Activated B cell treated with CpG ODN at 0.5 μM for 24 hours (primary cell): ENCODE measurements at regions not wholly inside any gene's neighbourhood (a gene's known extent, or its start where the extent isn't known, plus 50 kb on each side); places are given as distances from the start of the nearest gene placed in this dataset.

ENCODE experiments used
- ATAC-seq: fragments of 200-7000 bp; cut with Tn5 transposase; one replicate; pipeline ENCODE4 v1.10.0; 2021; ENCODE audit warnings: low read depth, mild to moderate bottlenecking, moderate library complexity
- CTCF ChIA-PET: fragments of 350-600 bp; sonication (Branson Sonifier 250); formaldehyde crosslinking; loops from one replicate; lab custom pipeline; 2021; ENCODE audit warnings: antibody characterized with exemption; lab: Charles Lee
- POLR2A ChIA-PET: fragments of 350-600 bp; sonication (Branson Sonifier 250); formaldehyde crosslinking; loops from one replicate; lab custom pipeline; 2021; ENCODE audit warnings: antibody characterized with exemption; lab: Charles Lee
- DNase-seq: peaks from one replicate; pipeline ENCODE4 v3.0.0; 2022
- H3K27ac Mint-ChIP-seq: one replicate; pipeline ENCODE4 v1.8.0; 2020; ENCODE audit warnings: mixed read lengths
- H3K27me3 Mint-ChIP-seq: one replicate; pipeline ENCODE4 v1.8.0; 2021; ENCODE audit warnings: mixed read lengths
- H3K36me3 Mint-ChIP-seq: one replicate; pipeline ENCODE4 v1.8.0; 2021; ENCODE audit warnings: low read depth, mixed read lengths
- H3K4me1 Mint-ChIP-seq: one replicate; pipeline ENCODE4 v1.8.0; 2021; ENCODE audit warnings: mixed read lengths
- H3K4me3 Mint-ChIP-seq: one replicate; pipeline ENCODE4 v1.8.0; 2020; ENCODE audit warnings: mild to moderate bottlenecking, mixed read lengths
- H3K9me3 Mint-ChIP-seq: one replicate; pipeline ENCODE4 v1.8.0; 2020; ENCODE audit warnings: mixed read lengths
- CTCF ChIP-seq: fragments of 200-600 bp; IDR thresholded peaks from one replicate; pipeline ENCODE4 v1.8.0; 2022; ENCODE audit warnings: antibody characterized with exemption, mild to moderate bottlenecking
- intact Hi-C: fragments of 100-400 bp; cut with micrococcal nuclease; formaldehyde crosslinking; loops from one replicate; pipeline ENCODE4 v1.15.1; 2024

DNA sequence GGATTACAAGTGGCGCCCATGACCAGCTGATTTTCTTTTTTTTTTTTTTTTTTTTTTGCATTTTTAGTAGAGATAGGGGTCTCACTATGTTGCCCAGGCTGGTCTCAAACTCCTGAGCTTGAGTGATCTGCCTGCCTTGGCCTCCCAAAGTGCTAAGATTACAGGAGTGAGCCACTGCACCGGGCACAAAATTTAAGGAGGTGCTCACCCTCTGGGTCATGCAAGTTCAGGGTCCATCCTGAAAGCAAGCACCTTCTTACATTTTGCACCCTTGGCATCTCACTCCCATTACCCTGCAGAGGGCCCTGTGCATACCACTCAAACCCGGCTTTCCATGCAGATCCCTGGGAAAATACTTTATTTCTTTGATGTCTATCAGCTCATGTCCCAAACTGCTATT, 95.6 kb upstream of the ADRA1B start:
- ChIA-PET CTCF (no interaction called here), POLR2A (no interaction called here)
- H3K4me3 Mint-ChIP-seq = no peak overlapping the region
- H3K9me3 Mint-ChIP-seq = no peaks in the 10 kb centered on the region
- no peak overlapping the region for H3K27ac Mint-ChIP-seq
- ATAC-seq = no peak
- intact Hi-C loops = no loop called here
- no peak for DNase-seq
- peaks cover 2% of the 10 kb centered on the region for H3K27me3 Mint-ChIP-seq
- H3K36me3 Mint-ChIP-seq = no peaks in the 10 kb centered on the region
- TF ChIP-seq CTCF = no peak
- peaks cover 4% of the 10 kb centered on the region for H3K4me1 Mint-ChIP-seq

DNA sequence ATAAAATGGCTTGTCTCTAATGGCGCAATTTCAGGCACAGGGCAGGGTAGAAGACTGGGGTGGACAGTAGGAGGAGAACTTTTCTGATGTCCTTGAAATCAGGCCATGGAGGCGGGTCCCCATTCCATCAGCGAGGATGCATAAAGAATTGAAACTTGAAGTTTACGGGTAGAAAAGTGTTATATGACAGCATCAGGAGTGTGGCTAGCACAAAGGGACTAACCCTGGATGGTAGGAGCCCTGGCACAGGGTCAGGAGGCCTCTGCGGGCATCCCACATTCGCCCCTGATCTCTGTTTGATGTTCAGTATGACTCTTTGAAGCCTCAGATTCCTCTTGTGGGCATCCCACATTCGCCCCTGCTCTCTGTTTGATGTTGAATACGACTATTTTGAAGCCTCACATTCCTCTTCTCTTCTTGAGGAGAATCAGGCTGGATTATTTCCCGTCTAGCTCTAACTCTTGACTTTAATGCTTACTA, 94.8 kb upstream of the ADRA1B start:
- ATAC-seq (no peak), DNase-seq (no peak)
- Mint-ChIP-seq H3K27ac (no peak overlapping the region), H3K4me3 (no peak overlapping the region), H3K4me1 (peaks cover 10% of the 10 kb centered on the region), H3K36me3 (no peaks in the 10 kb centered on the region), H3K27me3 (peaks cover 2% of the 10 kb centered on the region), H3K9me3 (no peaks in the 10 kb centered on the region)
- CTCF ChIA-PET = no interaction called here
- POLR2A ChIA-PET = no interaction called here
- no peak for TF ChIP-seq CTCF
- intact Hi-C loops = no loop called here

- Mint-ChIP-seq H3K27me3 (peaks cover 2% of the 10 kb centered on the region), H3K27ac (no peak overlapping the region), H3K9me3 (no peaks in the 10 kb centered on the region), H3K4me1 (peaks cover 15% of the 10 kb centered on the region), H3K4me3 (no peak overlapping the region), H3K36me3 (no peaks in the 10 kb centered on the region)
- intact Hi-C loops = no loop called here
- no peak for DNase-seq
- no peak for TF ChIP-seq CTCF
- ChIA-PET POLR2A (no interaction called here), CTCF (no interaction called here)
- ATAC-seq = no peak
Measured at GRCh38 chr5:159824188-159825161, 91.8 kb upstream of the ADRA1B start.

- H3K36me3 Mint-ChIP-seq = no peaks in the 10 kb centered on the region
- peaks cover 2% of the 10 kb centered on the region for H3K27me3 Mint-ChIP-seq
- H3K9me3 Mint-ChIP-seq = no peaks in the 10 kb centered on the region
- no peak for ATAC-seq
- no peak overlapping the region for H3K4me3 Mint-ChIP-seq
- no peak overlapping the region for H3K27ac Mint-ChIP-seq
- CTCF ChIA-PET = no interaction called here
- POLR2A ChIA-PET = no interaction called here
- DNase-seq = no peak
- intact Hi-C loops = no loop called here
- no peak for TF ChIP-seq CTCF
- peaks cover 15% of the 10 kb centered on the region for H3K4me1 Mint-ChIP-seq
Measured at GRCh38 chr5:159825551-159826051, 90.7 kb upstream of the ADRA1B start.

DNA sequence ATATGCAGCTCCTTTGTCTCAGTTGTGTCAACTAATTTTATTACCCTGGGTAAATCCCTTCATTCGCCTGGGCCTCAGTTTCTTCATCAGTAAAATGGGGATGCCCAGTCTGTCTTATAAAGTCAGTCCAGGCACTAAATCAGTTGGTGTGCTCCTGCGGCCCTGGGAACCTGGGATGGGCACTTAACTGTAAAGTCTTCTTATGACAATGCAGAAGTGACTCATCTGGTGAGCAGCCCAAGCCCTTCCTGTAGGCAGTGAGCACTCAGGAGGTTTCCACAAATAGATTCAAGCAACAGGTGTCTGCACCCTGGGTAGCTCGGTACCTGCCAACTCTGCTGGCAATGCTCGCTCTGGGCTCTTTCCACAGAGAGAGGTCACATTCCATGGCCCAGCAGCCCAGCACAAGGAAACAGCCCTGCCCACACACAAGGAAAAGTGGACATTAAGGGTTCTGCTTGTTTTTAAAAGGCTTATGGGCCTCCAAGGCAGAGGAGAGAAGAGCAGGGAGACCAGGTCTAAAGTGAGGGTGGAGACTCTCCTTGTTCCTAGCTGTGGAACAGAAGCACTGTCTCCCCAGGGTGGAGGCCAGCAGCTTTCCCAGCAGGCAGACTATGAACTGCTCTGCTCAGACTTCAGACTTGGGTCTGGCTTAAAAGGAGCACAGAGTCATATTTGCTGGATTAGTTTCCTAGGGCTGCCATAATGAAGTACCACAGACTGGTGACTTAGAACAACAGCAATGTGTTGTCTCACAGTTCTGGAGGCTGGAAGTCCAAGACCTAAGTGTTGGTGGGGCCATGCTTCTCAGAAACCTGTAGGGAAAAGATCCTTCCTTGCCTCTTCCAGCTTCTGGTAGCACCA, 89.7 kb upstream of the ADRA1B start:
- H3K9me3 Mint-ChIP-seq = no peaks in the 10 kb centered on the region
- ATAC-seq = peak; percentile 64
- ChIA-PET CTCF (no interaction called here), POLR2A (no interaction called here)
- peaks cover 2% of the 10 kb centered on the region for H3K27me3 Mint-ChIP-seq
- no peak overlapping the region for H3K27ac Mint-ChIP-seq
- peaks cover 15% of the 10 kb centered on the region for H3K4me1 Mint-ChIP-seq
- intact Hi-C loops = no loop called here
- no peak for TF ChIP-seq CTCF
- no peak for DNase-seq
- no peak overlapping the region for H3K4me3 Mint-ChIP-seq
- H3K36me3 Mint-ChIP-seq = no peaks in the 10 kb centered on the region
